ENCODE measurements at regions not wholly inside any gene's neighbourhood (a gene's known extent, or its start where the extent isn't known, plus 50 kb on each side); places are given as distances from the start of the nearest gene placed in this dataset.
A peak's percentile ranks its signal among the peaks of the same experiment; 100 is the strongest.

- peak overlapping the region; percentile 17 for H3K4me3 ChIP-seq (ENCODE audit: low read length)
- H2AFZ ChIP-seq (ENCODE audit: low read depth, low read length): no peak overlapping the region
- no peaks in the 10 kb centered on the region for H3K9me2 ChIP-seq (ENCODE audit: insufficient read depth, low read length)
- H3K9me3 ChIP-seq (ENCODE audit: low read length): no peaks in the 10 kb centered on the region
- H4K20me1 ChIP-seq (ENCODE audit: insufficient read depth): no peaks in the 10 kb centered on the region
- H3K4me2 ChIP-seq (ENCODE audit: low read length): peak overlapping the region; percentile 28
- H3K27ac ChIP-seq (ENCODE audit: low read length): no peak overlapping the region
- no peaks in the 10 kb centered on the region for H3K79me2 ChIP-seq (replicated peaks; ENCODE audit: insufficient read depth, low read length)
- TF ChIP-seq SMC3 (conservative IDR thresholded peaks at IDR 0.05; ENCODE audit: poor library complexity): peak; percentile 16
- TF ChIP-seq RAD21 (conservative IDR thresholded peaks at IDR 0.05): peak; percentile 11
- TF ChIP-seq POLR2AphosphoS5 (IDR thresholded peaks at IDR 0.05): peak; percentile 36
- peak; percentile 67 for TF ChIP-seq EP300 (conservative IDR thresholded peaks at IDR 0.05; ENCODE audit: poor library complexity, severe bottlenecking)
- no peak for TF ChIP-seq CTCF (IDR thresholded peaks at IDR 0.05; ENCODE audit: poor library complexity, severe bottlenecking)
- no peak overlapping the region for H3K9ac ChIP-seq (ENCODE audit: low read length)
- H3K36me3 ChIP-seq (ENCODE audit: insufficient read depth, low read length): no peaks in the 10 kb centered on the region
- no peaks in the 10 kb centered on the region for H3K27me3 ChIP-seq (ENCODE audit: insufficient read depth, low read depth, low read length)
- no peaks in the 10 kb centered on the region for H3F3A ChIP-seq (ENCODE audit: insufficient read depth, low read length, poor library complexity, severe bottlenecking)
Observed at GRCh38 chr1:81577004-81577697, 223.6 kb upstream of the ADGRL2 start.

GRCh38 chr1:81574408-81574807, 226.3 kb upstream of the ADGRL2 start:
- H4K20me1 ChIP-seq (ENCODE audit: insufficient read depth): no peaks in the 10 kb centered on the region
- no peak overlapping the region for H2AFZ ChIP-seq (ENCODE audit: low read depth, low read length)
- H3K4me3 ChIP-seq (ENCODE audit: low read length): no peak overlapping the region
- H3K27me3 ChIP-seq (ENCODE audit: insufficient read depth, low read depth, low read length): no peaks in the 10 kb centered on the region
- H3K36me3 ChIP-seq (ENCODE audit: insufficient read depth, low read length): no peaks in the 10 kb centered on the region
- TF ChIP-seq EP300 (conservative IDR thresholded peaks at IDR 0.05; ENCODE audit: poor library complexity, severe bottlenecking) (no peak), MXI1 (conservative IDR thresholded peaks at IDR 0.05; ENCODE audit: poor library complexity, severe bottlenecking) (no peak), TAF1 (IDR thresholded peaks at IDR 0.05; ENCODE audit: low read depth) (no peak), POLR2AphosphoS5 (IDR thresholded peaks at IDR 0.05) (no peak), REST (IDR thresholded peaks at IDR 0.05; ENCODE audit: borderline replicate concordance) (no peak), CTCF (IDR thresholded peaks at IDR 0.05; ENCODE audit: poor library complexity, severe bottlenecking) (no peak), RAD21 (conservative IDR thresholded peaks at IDR 0.05) (no peak), SMC3 (conservative IDR thresholded peaks at IDR 0.05; ENCODE audit: poor library complexity) (no peak), EZH2 (IDR thresholded peaks at IDR 0.05; ENCODE audit: borderline replicate concordance, insufficient read depth, low read length, poor library complexity, severe bottlenecking) (no peak)
- no peak overlapping the region for H3K27ac ChIP-seq (ENCODE audit: low read length)
- H3K9me2 ChIP-seq (ENCODE audit: insufficient read depth, low read length): no peaks in the 10 kb centered on the region
- H3K9ac ChIP-seq (ENCODE audit: low read length): no peak overlapping the region
- H3K4me2 ChIP-seq (ENCODE audit: low read length): no peak overlapping the region
- no peaks in the 10 kb centered on the region for H3F3A ChIP-seq (ENCODE audit: insufficient read depth, low read length, poor library complexity, severe bottlenecking)
- H3K79me2 ChIP-seq (replicated peaks; ENCODE audit: insufficient read depth, low read length): no peaks in the 10 kb centered on the region
- H3K9me3 ChIP-seq (ENCODE audit: low read length): no peaks in the 10 kb centered on the region

Measured in neural cell (in vitro differentiated cells).